OCI-LY3 (cell line): ENCODE measurements at regions not wholly inside any gene's neighbourhood (a gene's known extent, or its start where the extent isn't known, plus 50 kb on each side); places are given as distances from the start of the nearest gene placed in this dataset.

Experiments
- EZH2phosphoT487 ChIP-seq: fragments of 200-600 bp; shearing (Covaris generic); IDR thresholded peaks from 2 replicates; pipeline ENCODE4 v1.6.1; 2018; ENCODE audit warnings: antibody characterized with exemption, mixed run types, low read depth
- TF ChIP-seq, protein P1 (sequence below): fragments of 200-600, 300-600 bp; sonication (generic); IDR thresholded peaks from 2 replicates; pipeline ENCODE4 v1.5.1; 2014; ENCODE audit warnings: antibody characterized with exemption, low read length, low read depth

DNA sequence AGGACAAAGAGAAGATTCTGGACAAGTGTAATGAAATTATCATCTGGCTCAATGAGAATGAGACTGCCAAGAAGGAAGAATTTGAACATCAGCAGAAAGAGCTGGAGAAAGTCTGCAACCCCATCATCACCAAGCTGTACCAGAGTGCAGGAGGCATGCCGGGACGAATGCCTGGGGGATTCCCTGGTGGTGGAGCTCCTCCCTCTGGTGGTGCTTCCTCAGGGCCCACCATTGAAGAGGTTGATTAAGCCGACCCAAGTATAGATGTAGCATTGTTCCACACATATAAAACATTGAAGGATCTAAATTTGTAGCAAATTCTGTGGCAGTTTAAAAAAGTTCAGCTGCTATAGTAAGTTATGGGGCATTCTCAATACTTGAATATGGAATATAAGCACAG is 174.3 kb upstream of the CCND2 start:
- TF ChIP-seq, protein P1, sequence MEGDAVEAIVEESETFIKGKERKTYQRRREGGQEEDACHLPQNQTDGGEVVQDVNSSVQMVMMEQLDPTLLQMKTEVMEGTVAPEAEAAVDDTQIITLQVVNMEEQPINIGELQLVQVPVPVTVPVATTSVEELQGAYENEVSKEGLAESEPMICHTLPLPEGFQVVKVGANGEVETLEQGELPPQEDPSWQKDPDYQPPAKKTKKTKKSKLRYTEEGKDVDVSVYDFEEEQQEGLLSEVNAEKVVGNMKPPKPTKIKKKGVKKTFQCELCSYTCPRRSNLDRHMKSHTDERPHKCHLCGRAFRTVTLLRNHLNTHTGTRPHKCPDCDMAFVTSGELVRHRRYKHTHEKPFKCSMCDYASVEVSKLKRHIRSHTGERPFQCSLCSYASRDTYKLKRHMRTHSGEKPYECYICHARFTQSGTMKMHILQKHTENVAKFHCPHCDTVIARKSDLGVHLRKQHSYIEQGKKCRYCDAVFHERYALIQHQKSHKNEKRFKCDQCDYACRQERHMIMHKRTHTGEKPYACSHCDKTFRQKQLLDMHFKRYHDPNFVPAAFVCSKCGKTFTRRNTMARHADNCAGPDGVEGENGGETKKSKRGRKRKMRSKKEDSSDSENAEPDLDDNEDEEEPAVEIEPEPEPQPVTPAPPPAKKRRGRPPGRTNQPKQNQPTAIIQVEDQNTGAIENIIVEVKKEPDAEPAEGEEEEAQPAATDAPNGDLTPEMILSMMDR, result peak; percentile 34
- no peak for TF ChIP-seq EZH2phosphoT487
